HFF-Myc (cell line): ENCODE measurements at regions not wholly inside any gene's neighbourhood (a gene's known extent, or its start where the extent isn't known, plus 50 kb on each side); places are given as distances from the start of the nearest gene placed in this dataset.

ENCODE experiments used
- DNase-seq: peaks from one replicate; pipeline ENCODE4 v3.0.0-alpha.2; 2011; ENCODE audit warnings: low read depth; ENCODE audit errors: extremely low read depth
- H3K4me3 ChIP-seq: replicated peaks from 2 replicates; pipeline ENCODE4 v1.5.1; 2011; ENCODE audit warnings: low read depth, mild to moderate bottlenecking, control low read depth, low read length
- TF ChIP-seq, protein P1 (sequence below): IDR thresholded peaks from 2 replicates; pipeline ENCODE4 v1.5.1; 2012; ENCODE audit warnings: mild to moderate bottlenecking, low read depth, low read length, control low read depth; ENCODE audit errors: missing control alignments

DNA sequence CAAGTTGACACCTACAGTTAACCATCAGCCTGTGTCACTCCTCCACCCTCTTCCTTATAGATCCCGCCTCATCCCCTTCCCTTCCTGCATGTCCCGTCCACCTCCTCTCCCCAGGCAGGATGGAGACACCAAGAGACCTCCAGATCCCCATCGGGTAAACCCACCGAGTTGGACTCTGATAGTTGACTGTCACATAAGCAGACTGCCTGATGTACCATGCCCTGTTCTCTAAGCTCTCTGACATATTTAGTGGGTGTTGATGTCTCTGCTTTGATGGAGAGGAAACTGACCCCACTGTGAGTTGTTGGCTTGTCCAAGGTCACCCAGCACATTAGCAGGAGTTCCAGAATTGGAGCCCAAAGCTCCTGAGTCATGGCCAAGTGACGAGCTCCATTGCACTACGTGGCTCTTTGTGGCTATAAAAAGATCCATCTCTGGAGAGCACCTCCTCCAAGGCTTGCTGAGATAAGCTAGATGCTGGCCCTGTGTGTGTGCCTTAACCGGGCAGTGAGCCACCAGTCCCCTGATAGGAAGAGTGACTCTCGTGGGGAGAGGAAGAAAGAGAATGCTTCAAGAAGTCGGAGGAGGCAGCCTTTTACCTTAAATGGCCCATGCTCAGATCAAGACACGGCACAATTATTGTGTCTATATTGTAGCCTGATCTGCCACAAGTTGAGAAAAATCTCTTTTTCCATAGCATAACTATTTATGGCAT is 236.0 kb upstream of the ECI2 start:
- no peak for DNase-seq
- no peak overlapping the region for H3K4me3 ChIP-seq
- TF ChIP-seq, protein P1, sequence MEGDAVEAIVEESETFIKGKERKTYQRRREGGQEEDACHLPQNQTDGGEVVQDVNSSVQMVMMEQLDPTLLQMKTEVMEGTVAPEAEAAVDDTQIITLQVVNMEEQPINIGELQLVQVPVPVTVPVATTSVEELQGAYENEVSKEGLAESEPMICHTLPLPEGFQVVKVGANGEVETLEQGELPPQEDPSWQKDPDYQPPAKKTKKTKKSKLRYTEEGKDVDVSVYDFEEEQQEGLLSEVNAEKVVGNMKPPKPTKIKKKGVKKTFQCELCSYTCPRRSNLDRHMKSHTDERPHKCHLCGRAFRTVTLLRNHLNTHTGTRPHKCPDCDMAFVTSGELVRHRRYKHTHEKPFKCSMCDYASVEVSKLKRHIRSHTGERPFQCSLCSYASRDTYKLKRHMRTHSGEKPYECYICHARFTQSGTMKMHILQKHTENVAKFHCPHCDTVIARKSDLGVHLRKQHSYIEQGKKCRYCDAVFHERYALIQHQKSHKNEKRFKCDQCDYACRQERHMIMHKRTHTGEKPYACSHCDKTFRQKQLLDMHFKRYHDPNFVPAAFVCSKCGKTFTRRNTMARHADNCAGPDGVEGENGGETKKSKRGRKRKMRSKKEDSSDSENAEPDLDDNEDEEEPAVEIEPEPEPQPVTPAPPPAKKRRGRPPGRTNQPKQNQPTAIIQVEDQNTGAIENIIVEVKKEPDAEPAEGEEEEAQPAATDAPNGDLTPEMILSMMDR = no peak

DNA sequence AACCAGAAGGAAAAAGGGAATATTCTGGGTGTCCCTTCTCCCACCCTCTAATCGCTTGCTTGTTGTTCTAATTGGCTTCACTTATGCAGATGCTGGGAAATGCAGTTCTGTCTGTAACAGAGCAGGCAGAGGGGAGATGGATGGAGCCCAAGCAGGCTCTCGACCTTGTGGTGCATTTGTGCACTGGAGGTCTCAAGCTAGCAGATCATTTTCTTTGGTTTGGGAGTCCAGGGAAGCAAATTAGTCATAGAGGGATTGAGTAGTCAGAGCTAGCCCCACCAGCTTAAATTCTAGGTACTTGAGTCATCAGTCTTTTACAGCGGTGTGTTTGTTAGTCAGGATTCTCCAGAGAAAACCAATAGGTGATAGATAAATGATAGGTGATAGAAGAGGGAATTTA is 234.7 kb upstream of the ECI2 start:
- H3K4me3 ChIP-seq = no peak overlapping the region
- TF ChIP-seq, protein P1 = no peak
- no peak for DNase-seq

DNA sequence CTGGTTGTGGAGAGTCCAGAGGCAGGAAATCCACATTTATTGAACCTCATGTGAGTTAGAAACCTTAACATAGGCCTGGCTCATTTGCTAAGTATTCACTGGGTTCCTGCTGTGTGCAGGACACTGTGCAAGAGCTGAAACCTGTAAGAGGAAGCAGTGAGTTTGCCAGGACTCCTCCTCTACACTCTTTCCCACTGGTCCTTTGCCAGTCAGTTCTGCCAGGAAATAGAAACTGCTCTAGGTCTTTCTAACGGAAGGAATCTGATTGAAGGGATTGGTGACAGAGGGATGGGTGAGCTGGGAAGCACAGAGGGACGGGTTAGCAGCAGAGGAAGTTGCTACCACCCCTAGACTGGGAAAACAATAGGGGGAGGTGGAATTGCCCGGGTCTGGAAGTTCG is 234.2 kb upstream of the ECI2 start:
- no peak overlapping the region for H3K4me3 ChIP-seq
- DNase-seq = no peak
- TF ChIP-seq, protein P1 = no peak

DNA sequence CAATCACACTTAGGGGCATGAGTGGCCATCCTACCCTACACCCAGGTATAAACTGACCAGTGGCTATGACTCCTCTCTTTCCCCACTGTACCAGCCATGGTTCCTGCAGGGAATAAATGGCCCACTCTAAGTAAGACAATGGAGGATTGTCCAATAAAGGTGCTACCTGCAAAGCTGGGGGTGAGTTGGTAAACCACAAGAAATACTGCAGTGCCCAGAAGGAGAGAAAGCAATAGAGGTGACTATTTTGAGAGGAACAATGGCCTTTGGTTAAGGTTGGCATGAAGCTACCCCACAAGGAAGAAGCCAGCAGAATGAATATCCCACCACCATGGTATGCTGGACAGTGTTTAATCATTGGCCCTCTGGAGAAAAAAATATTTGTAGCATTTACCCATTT is 233.3 kb upstream of the ECI2 start:
- TF ChIP-seq, protein P1 = no peak
- no peak for DNase-seq
- no peak overlapping the region for H3K4me3 ChIP-seq

DNA sequence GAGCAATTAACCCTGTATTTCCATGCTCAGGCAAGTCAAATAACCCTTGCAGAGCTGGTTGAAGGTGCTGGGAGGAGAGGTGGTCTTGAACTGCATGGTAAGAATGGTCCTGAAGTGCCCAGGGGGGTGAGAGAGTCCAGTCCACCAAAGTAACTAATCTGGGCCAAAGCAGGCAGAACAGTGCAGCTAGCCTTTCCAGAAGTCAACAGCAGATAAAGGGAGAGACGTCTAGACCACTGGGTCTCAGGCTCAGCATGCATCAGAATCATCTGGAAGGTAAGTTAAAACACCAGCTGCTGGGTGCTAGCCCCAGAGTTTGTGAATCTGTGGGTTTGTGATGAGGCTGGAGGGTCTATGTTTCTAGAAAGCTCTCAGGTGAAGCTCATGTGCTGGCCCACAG is 232.3 kb upstream of the ECI2 start:
- TF ChIP-seq, protein P1 = no peak

DNA sequence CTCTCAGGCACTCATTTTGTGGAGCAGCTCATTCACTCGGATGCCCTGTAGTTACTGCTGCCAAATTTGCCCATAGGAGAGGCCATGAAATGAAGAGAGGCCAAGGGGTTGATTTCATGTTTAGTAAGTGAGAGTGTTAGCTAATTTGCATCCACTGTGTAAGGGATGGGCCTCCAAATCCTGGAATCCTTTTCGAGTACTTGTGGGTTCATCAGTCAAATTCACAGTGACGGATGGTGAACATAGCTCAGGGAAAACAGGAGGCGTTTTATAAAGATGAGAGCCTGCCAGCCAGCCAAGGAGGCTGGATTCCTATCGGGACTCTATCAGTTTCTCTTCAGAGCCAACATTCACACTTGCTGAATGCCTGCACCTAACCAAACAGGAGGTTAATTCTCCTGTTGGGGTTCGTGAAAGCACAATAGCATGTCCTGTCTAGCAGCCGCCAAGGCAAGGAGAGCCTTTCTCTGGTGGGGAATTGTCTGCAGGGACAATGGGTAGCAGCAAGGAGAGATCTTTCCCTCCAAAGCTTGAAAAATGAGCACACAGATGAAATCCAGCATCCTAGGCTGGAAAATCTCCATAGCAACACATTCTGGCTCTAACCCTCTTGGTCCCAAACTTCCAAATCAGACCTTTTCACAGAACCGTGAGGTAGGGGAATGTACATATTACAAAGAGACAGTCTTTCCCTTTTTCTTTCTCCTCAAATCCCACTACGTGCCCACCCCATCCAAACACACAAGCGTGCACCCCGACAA is 231.4 kb upstream of the ECI2 start:
- H3K4me3 ChIP-seq = no peak overlapping the region
- no peak for DNase-seq
- TF ChIP-seq, protein P1 = no peak

More for the DNA sequence above, 232.3 kb upstream of the ECI2 start:
- no peak overlapping the region for H3K4me3 ChIP-seq
- no peak for DNase-seq

DNA sequence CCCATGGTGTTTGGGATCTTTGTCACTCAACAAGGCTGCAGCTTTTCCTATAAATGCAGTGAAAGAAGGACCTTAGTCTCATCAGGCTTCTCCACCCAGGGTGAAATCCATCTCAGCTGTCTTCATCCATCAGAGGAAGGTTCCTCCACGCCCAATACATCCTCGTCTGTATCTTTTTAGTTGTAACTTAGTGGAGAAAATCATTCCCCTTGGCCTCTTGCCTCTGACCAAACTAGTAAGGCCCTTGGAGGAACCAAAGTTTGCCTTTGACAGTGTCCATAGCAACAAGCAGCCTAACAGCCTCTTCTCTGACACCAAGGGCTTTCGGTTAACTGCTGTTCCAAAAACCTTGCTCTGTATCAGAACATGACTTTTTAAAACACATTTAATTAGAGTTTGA is 230.3 kb upstream of the ECI2 start:
- TF ChIP-seq, protein P1 = no peak
- no peak for DNase-seq
- no peak overlapping the region for H3K4me3 ChIP-seq
